Endothelial cell of umbilical vein (primary cell): ENCODE measurements at regions not wholly inside any gene's neighbourhood (a gene's known extent, or its start where the extent isn't known, plus 50 kb on each side); places are given as distances from the start of the nearest gene placed in this dataset.

Experiments
- BruUV-seq: library from RNA; stranded (reverse); fragments of 400-500 nt; replicated peaks from 2 replicates; lab custom pipeline; 2021; lab: Mats Ljungman, UMichigan
- CTCF ChIA-PET: fragments of 300-600, 350-600 bp; sonication (Branson Sonifier 250); formaldehyde crosslinking; loops from one replicate; lab custom pipeline; 2021; ENCODE audit warnings: antibody characterized with exemption, inconsistent platforms; lab: Charles Lee
- POLR2A ChIA-PET: fragments of 300-600, 350-600 bp; sonication (Branson Sonifier 250); formaldehyde crosslinking; loops from one replicate; lab custom pipeline; 2021; ENCODE audit warnings: antibody characterized with exemption, inconsistent platforms; lab: Charles Lee
- DNase-seq: peaks from one replicate; pipeline ENCODE4 v3.0.0-alpha.2; 2011; ENCODE audit warnings: low read depth, low spot score
- FAIRE-seq: peaks from 2 replicates; lab custom pipeline; 2011; peaks lifted over from hg19 to GRCh38; lab: Jason Lieb, UNC
- H2AFZ ChIP-seq: 2 replicates; pipeline ENCODE4 v1.6.0; 2012; ENCODE audit warnings: low read depth, low read length, control low read depth, inconsistent platforms
- H3K27ac ChIP-seq: 2 replicates; pipeline ENCODE4 v1.5.1; 2011; ENCODE audit warnings: low read depth, mild to moderate bottlenecking, control low read depth, low read length, moderate library complexity; ENCODE audit not compliant: insufficient read depth
- H3K27me3 ChIP-seq, 2 experiments: 2 replicates each; pipeline versions ENCODE4 v1.6.0 to v1.6.1; 2011; ENCODE audit warnings: low read length in 2 of 2, mixed read lengths in 1 of 2; ENCODE audit not compliant: control insufficient read depth in 2 of 2, insufficient read depth in 2 of 2
- H3K36me3 ChIP-seq, 2 experiments: 2 replicates in 1 of 2; 3 replicates in 1 of 2; pipeline ENCODE4 v1.5.1; 2011; ENCODE audit warnings: low read length in 2 of 2, mild to moderate bottlenecking in 1 of 2, moderate library complexity in 1 of 2; ENCODE audit not compliant: control insufficient read depth in 2 of 2, insufficient read depth in 2 of 2; ENCODE audit errors: extremely low read depth in 1 of 2
- H3K4me1 ChIP-seq: 3 replicates; pipeline ENCODE4 v1.5.1; 2011; ENCODE audit warnings: mild to moderate bottlenecking, low read length; ENCODE audit not compliant: control insufficient read depth, insufficient read depth; ENCODE audit errors: extremely low read depth
- H3K4me2 ChIP-seq: 2 replicates; pipeline ENCODE4 v1.6.1; 2011; ENCODE audit warnings: low read length, control low read depth, mixed read lengths; ENCODE audit not compliant: insufficient read depth
- H3K4me3 ChIP-seq, 3 experiments: fragments of 200-600 bp in 1 of 3; sonication (generic), shearing (Covaris generic) in 1 of 3; replicated peaks in 1 of 3; 2 replicates each; pipeline ENCODE4 v1.5.1; 2011 to 2016; ENCODE audit warnings: control low read depth in 3 of 3, low read length in 3 of 3, mild to moderate bottlenecking in 2 of 3, inconsistent platforms in 1 of 3, low read depth in 1 of 3, moderate library complexity in 1 of 3; ENCODE audit not compliant: insufficient read depth in 1 of 3
- H3K79me2 ChIP-seq: 2 replicates; pipeline ENCODE4 v1.6.0; 2012; ENCODE audit warnings: low read length, inconsistent platforms; ENCODE audit not compliant: control insufficient read depth, insufficient read depth
- H3K9ac ChIP-seq: replicated peaks from 2 replicates; pipeline ENCODE3; 2011; ENCODE audit warnings: low read length, control low read depth; ENCODE audit not compliant: insufficient read depth; ENCODE audit errors: extremely low read depth
- H3K9me1 ChIP-seq: replicated peaks from 3 replicates; pipeline ENCODE4 v1.6.0; 2011; ENCODE audit warnings: mild to moderate bottlenecking, low read length; ENCODE audit not compliant: control insufficient read depth, insufficient read depth; ENCODE audit errors: extremely low read depth
- H3K9me3 ChIP-seq: replicated peaks from 2 replicates; pipeline ENCODE4 v1.5.1; 2012; ENCODE audit warnings: low read length, inconsistent platforms; ENCODE audit not compliant: control insufficient read depth, insufficient read depth
- H4K20me1 ChIP-seq: replicated peaks from 2 replicates; pipeline ENCODE3; 2011; ENCODE audit warnings: mild to moderate bottlenecking, low read length; ENCODE audit not compliant: control insufficient read depth, insufficient read depth; ENCODE audit errors: extremely low read depth
- CTCF ChIP-seq, 2 donors: IDR thresholded peaks; 1 replicate in 1 of 2; 2 replicates in 1 of 2; pipeline ENCODE4 v1.5.1; 2011; ENCODE audit warnings: low read length in 2 of 2, mild to moderate bottlenecking in 2 of 2, moderate library complexity in 2 of 2, control low read depth in 1 of 2, inconsistent platforms in 1 of 2, low read depth in 1 of 2; ENCODE audit not compliant: insufficient read depth in 1 of 2; ENCODE audit errors: extremely low read depth in 1 of 2
- EZH2 ChIP-seq: IDR thresholded peaks from 2 replicates; pipeline ENCODE4 v1.6.1; 2012; ENCODE audit warnings: borderline replicate concordance, low read depth, mild to moderate bottlenecking, moderate library complexity, low read length, inconsistent platforms; ENCODE audit not compliant: severe bottlenecking
- FOS ChIP-seq: IDR thresholded peaks from 2 replicates; pipeline ENCODE4 v1.6.1; 2011; ENCODE audit warnings: mild to moderate bottlenecking, low read length, moderate library complexity, borderline replicate concordance; ENCODE audit not compliant: insufficient read depth
- GATA2 ChIP-seq: IDR thresholded peaks from 2 replicates; pipeline ENCODE4 v1.7.0; 2011; ENCODE audit warnings: low read depth, mild to moderate bottlenecking, moderate library complexity, mixed read lengths, low read length; ENCODE audit not compliant: insufficient read length, insufficient read depth
- JUN ChIP-seq: IDR thresholded peaks from 2 replicates; pipeline ENCODE4 v1.6.1; 2011; ENCODE audit warnings: borderline replicate concordance, low read depth; ENCODE audit not compliant: insufficient read length, insufficient read depth
- MYC ChIP-seq: IDR thresholded peaks from one replicate; pipeline ENCODE4 v1.6.1; 2011; ENCODE audit warnings: mild to moderate bottlenecking, low read depth, low read length
- POLR2A ChIP-seq: IDR thresholded peaks from 2 replicates; pipeline ENCODE4 v1.6.1; 2012; ENCODE audit warnings: low read depth, mild to moderate bottlenecking, control low read depth, low read length
- POLR2AphosphoS5 ChIP-seq: IDR thresholded peaks from 2 replicates; pipeline ENCODE4 v1.6.1; 2012; ENCODE audit warnings: low read depth, mild to moderate bottlenecking, control low read depth, low read length, moderate library complexity; ENCODE audit not compliant: insufficient read depth
- dilution Hi-C: fragments of 300-500 bp; cut with MboI; formaldehyde crosslinking; loops from one replicate; pipeline ENCODE4 v1.15.0; 2019; ENCODE audit warnings: low sequenced_read_pairs; ENCODE audit not compliant: extremely low pct_ligation_motif_present
- intact Hi-C: fragments of 100-400 bp; cut with micrococcal nuclease; formaldehyde crosslinking; loops from one replicate; pipeline ENCODE4 v1.10.0; 2022
- TF ChIP-seq, protein P1 (sequence below): IDR thresholded peaks from 2 replicates; pipeline ENCODE4 v1.6.1; 2011; ENCODE audit not compliant: insufficient read depth, insufficient read length

DNA sequence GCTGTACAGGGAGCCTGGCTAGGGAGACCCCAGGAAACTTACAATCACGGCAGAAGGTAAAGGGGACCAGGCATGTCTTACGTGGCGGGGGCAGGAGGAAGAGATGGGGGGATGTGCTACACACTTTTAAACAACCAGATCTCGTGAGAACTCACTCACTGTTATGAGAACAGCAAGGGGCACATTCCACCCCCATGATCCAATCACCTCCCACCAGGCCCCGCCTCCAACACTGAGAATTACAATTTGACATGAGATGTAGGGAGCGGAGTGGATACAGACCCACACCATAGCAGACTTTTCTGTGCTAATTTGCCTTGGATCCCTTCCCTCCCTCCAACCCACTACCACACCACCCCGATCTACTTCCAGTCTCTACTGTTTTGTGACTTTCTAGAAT, 106.7 kb upstream of the PEG3 start:
- no TSS peak for BruUV-seq
- intact Hi-C loops = no loop called here

GRCh38 chr19:56949626-56950025, 109.1 kb upstream of the PEG3 start:
- ChIA-PET POLR2A (no interaction called here), CTCF (no interaction called here)
- Histone ChIP-seq H3K27ac (no peak overlapping the region), H3K9me3 (peaks cover 5% of the 10 kb centered on the region), H3K27me3 (no peaks in the 10 kb centered on the region), H3K4me3 (no peak overlapping the region), H4K20me1 (no peaks in the 10 kb centered on the region), H3K9ac (no peak overlapping the region), H3K36me3 (no peaks in the 10 kb centered on the region), H3K4me1 (no peaks in the 10 kb centered on the region), H2AFZ (no peak overlapping the region), H3K79me2 (no peaks in the 10 kb centered on the region), H3K4me2 (no peak overlapping the region), H3K9me1 (no peaks in the 10 kb centered on the region)
- intact Hi-C loops = no loop called here
- BruUV-seq = no TSS peak
- dilution Hi-C loops = no loop called here
- DNase-seq (no peak), FAIRE-seq (no peak)
- TF ChIP-seq JUN (no peak), FOS (no peak), CTCF (IDR thresholded peaks at IDR 0.05; ENCODE audit: extremely low read depth in 1 of 2, insufficient read depth in 1 of 2, low read depth in 1 of 2, low read length in 2 of 2) (no peak), POLR2AphosphoS5 (no peak), GATA2 (no peak), EZH2 (no peak), POLR2A (no peak), MYC (no peak)
- TF ChIP-seq, protein P1, sequence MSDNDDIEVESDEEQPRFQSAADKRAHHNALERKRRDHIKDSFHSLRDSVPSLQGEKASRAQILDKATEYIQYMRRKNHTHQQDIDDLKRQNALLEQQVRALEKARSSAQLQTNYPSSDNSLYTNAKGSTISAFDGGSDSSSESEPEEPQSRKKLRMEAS = no peak

More for the DNA sequence above, 106.7 kb upstream of the PEG3 start:
- H3K9me1 ChIP-seq = no peaks in the 10 kb centered on the region
- H3K4me2 ChIP-seq = no peak overlapping the region
- ChIA-PET POLR2A (no interaction called here), CTCF (no interaction called here)
- H3K27ac ChIP-seq = no peak overlapping the region
- DNase-seq (no peak), FAIRE-seq (no peak)
- H3K36me3 ChIP-seq = no peaks in the 10 kb centered on the region
- H3K9ac ChIP-seq = no peak overlapping the region
- H2AFZ ChIP-seq = no peak overlapping the region
- H3K4me1 ChIP-seq = no peaks in the 10 kb centered on the region
- TF ChIP-seq, protein P1 = no peak
- TF ChIP-seq MYC = no peak
- TF ChIP-seq GATA2 = no peak
- TF ChIP-seq POLR2A = no peak
- TF ChIP-seq JUN = no peak
- TF ChIP-seq POLR2AphosphoS5 = no peak
- TF ChIP-seq FOS = no peak
- TF ChIP-seq EZH2 = no peak
- H3K27me3 ChIP-seq = no peaks in the 10 kb centered on the region
- no peaks in the 10 kb centered on the region for H3K9me3 ChIP-seq
- no peak overlapping the region for H3K4me3 ChIP-seq
- dilution Hi-C loops = no loop called here
- no peaks in the 10 kb centered on the region for H3K79me2 ChIP-seq
- no peaks in the 10 kb centered on the region for H4K20me1 ChIP-seq
